SH-SY5Y (cell line): ENCODE measurements at regions not wholly inside any gene's neighbourhood (a gene's known extent, or its start where the extent isn't known, plus 50 kb on each side); places are given as distances from the start of the nearest gene placed in this dataset.

Experiments used
- GATA2 ChIP-seq: IDR thresholded peaks from 2 replicates; pipeline ENCODE4 v1.6.1; 2011; ENCODE audit warnings: mild to moderate bottlenecking, low read depth, low read length
- GATA3 ChIP-seq: IDR thresholded peaks from 2 replicates; pipeline ENCODE4 v1.6.1; 2011; ENCODE audit warnings: low read depth, mild to moderate bottlenecking, low read length, moderate library complexity

GRCh38 chr12:85425349-85425612 is 145.3 kb downstream of the ALX1 start:
- TF ChIP-seq GATA2 (no peak), GATA3 (no peak)
